Keratinocyte (primary cell): ENCODE measurements at regions not wholly inside any gene's neighbourhood (a gene's known extent, or its start where the extent isn't known, plus 50 kb on each side); places are given as distances from the start of the nearest gene placed in this dataset.

Experiments
- DNase-seq: peaks from one replicate; pipeline ENCODE4 v3.0.0-alpha.2; 2011; ENCODE audit warnings: low read depth, missing footprints, low spot score
- FAIRE-seq: peaks from 2 replicates; lab custom pipeline; 2011; peaks lifted over from hg19 to GRCh38; lab: Jason Lieb, UNC
- H2AFZ ChIP-seq: 2 replicates; pipeline ENCODE4 v1.6.0; 2012; ENCODE audit warnings: low read length, control low read depth, inconsistent platforms; ENCODE audit not compliant: control insufficient read depth
- H3K27ac ChIP-seq: 2 replicates; pipeline ENCODE4 v1.5.1; 2011; ENCODE audit warnings: low read length; ENCODE audit not compliant: control insufficient read depth, insufficient read depth
- H3K27me3 ChIP-seq: 3 replicates; pipeline ENCODE4 v1.6.0; 2011; ENCODE audit warnings: low read length; ENCODE audit not compliant: control insufficient read depth, insufficient read depth; ENCODE audit errors: extremely low read depth
- H3K36me3 ChIP-seq, 2 experiments: 2 replicates in 1 of 2; 3 replicates in 1 of 2; pipeline ENCODE4 v1.5.1; 2011; ENCODE audit warnings: low read length in 2 of 2, mild to moderate bottlenecking in 1 of 2; ENCODE audit not compliant: control insufficient read depth in 2 of 2, insufficient read depth in 2 of 2; ENCODE audit errors: extremely low read depth in 1 of 2
- H3K4me1 ChIP-seq: 3 replicates; pipeline ENCODE4 v1.5.1; 2011; ENCODE audit warnings: low read length; ENCODE audit not compliant: control insufficient read depth, insufficient read depth; ENCODE audit errors: extremely low read depth
- H3K4me2 ChIP-seq: 3 replicates; pipeline ENCODE4 v1.6.0; 2011; ENCODE audit warnings: low read depth, low read length; ENCODE audit not compliant: control insufficient read depth, insufficient read depth; ENCODE audit errors: extremely low read depth
- H3K4me3 ChIP-seq, 3 experiments: fragments of 200-600 bp in 1 of 3; sonication (generic) in 1 of 3; 2 replicates in 2 of 3; 3 replicates in 1 of 3; pipeline ENCODE4 v1.5.1; 2011 to 2016; ENCODE audit warnings: low read length in 3 of 3, mild to moderate bottlenecking in 3 of 3, control low read depth in 2 of 3, inconsistent platforms in 1 of 3, low read depth in 1 of 3, mixed read lengths in 1 of 3, mixed run types in 1 of 3, moderate library complexity in 1 of 3; ENCODE audit not compliant: control insufficient read depth in 2 of 3, insufficient read depth in 2 of 3; ENCODE audit errors: extremely low read depth in 1 of 3
- H3K79me2 ChIP-seq: 2 replicates; pipeline ENCODE4 v1.6.0; 2012; ENCODE audit warnings: low read length; ENCODE audit not compliant: control insufficient read depth, insufficient read depth
- H3K9ac ChIP-seq: 3 replicates; pipeline ENCODE4 v1.6.0; 2011; ENCODE audit warnings: low read length; ENCODE audit not compliant: control insufficient read depth, insufficient read depth; ENCODE audit errors: extremely low read depth
- H3K9me1 ChIP-seq: 3 replicates; pipeline ENCODE4 v1.6.0; 2011; ENCODE audit warnings: low read length; ENCODE audit not compliant: control insufficient read depth, insufficient read depth; ENCODE audit errors: extremely low read depth
- H3K9me3 ChIP-seq: 2 replicates; pipeline ENCODE4 v1.5.1; 2012; ENCODE audit warnings: low read depth, low read length; ENCODE audit not compliant: control insufficient read depth
- H4K20me1 ChIP-seq: 3 replicates; pipeline ENCODE4 v1.6.0; 2011; ENCODE audit warnings: low read length; ENCODE audit not compliant: control insufficient read depth, insufficient read depth; ENCODE audit errors: extremely low read depth
- CTCF ChIP-seq, 3 experiments: IDR thresholded peaks in 1 of 3; conservative IDR thresholded peaks in 1 of 3; optimal IDR thresholded peaks in 1 of 3; 2 replicates in 2 of 3; 3 replicates in 1 of 3; pipeline versions ENCODE3 to v1.5.1; 2011; ENCODE audit warnings: low read length in 3 of 3, mild to moderate bottlenecking in 3 of 3, moderate library complexity in 2 of 3, control low read depth in 1 of 3, inconsistent platforms in 1 of 3; ENCODE audit not compliant: insufficient read depth in 2 of 3; ENCODE audit errors: extremely low read depth in 1 of 3
- EZH2 ChIP-seq: IDR thresholded peaks from one replicate; pipeline ENCODE4 v1.6.1; 2012; ENCODE audit warnings: inconsistent platforms, mild to moderate bottlenecking, low read length, moderate library complexity
- dilution Hi-C: fragments of 300-500 bp; cut with MboI; formaldehyde crosslinking; loops from one replicate; pipeline ENCODE4 v1.7.0; 2020; ENCODE audit warnings: low sequenced_read_pairs; ENCODE audit not compliant: extremely low pct_ligation_motif_present

- FAIRE-seq = no peak
- Histone ChIP-seq H3K9me1 (no peaks in the 10 kb centered on the region), H3K9me3 (peaks cover 2% of the 10 kb centered on the region), H3K4me1 (no peaks in the 10 kb centered on the region), H3K79me2 (no peaks in the 10 kb centered on the region), H3K36me3 (no peaks in the 10 kb centered on the region), H3K4me3 (no peak overlapping the region), H3K4me2 (no peak overlapping the region), H3K27ac (no peak overlapping the region), H3K27me3 (no peaks in the 10 kb centered on the region), H4K20me1 (no peaks in the 10 kb centered on the region), H3K9ac (no peak overlapping the region), H2AFZ (no peak overlapping the region)
- dilution Hi-C loops = no loop called here
- TF ChIP-seq CTCF (optimal IDR thresholded peaks at IDR 0.05 in 1 of 3, IDR thresholded peaks at IDR 0.05 in 1 of 3, conservative IDR thresholded peaks at IDR 0.05 in 1 of 3; ENCODE audit: extremely low read depth in 1 of 3, insufficient read depth in 2 of 3, low read length in 3 of 3) (no peak), EZH2 (no peak)
- DNase-seq = no peak
Measured at GRCh38 chr21:21831036-21831435, 832.8 kb downstream of the NCAM2 start.

GRCh38 chr21:21845901-21846300 lies 847.7 kb downstream of the NCAM2 start:
- no peaks in the 10 kb centered on the region for H3K9me3 ChIP-seq
- no peak overlapping the region for H3K27ac ChIP-seq
- H3K4me3 ChIP-seq = no peak overlapping the region
- no peaks in the 10 kb centered on the region for H4K20me1 ChIP-seq
- H3K4me1 ChIP-seq = no peaks in the 10 kb centered on the region
- dilution Hi-C loops = no loop called here
- H3K9ac ChIP-seq = no peak overlapping the region
- no peak for TF ChIP-seq EZH2
- no peak for TF ChIP-seq CTCF (optimal IDR thresholded peaks at IDR 0.05 in 1 of 3, IDR thresholded peaks at IDR 0.05 in 1 of 3, conservative IDR thresholded peaks at IDR 0.05 in 1 of 3; ENCODE audit: extremely low read depth in 1 of 3, insufficient read depth in 2 of 3, low read length in 3 of 3)
- H3K9me1 ChIP-seq = no peaks in the 10 kb centered on the region
- FAIRE-seq = no peak
- H3K79me2 ChIP-seq = no peaks in the 10 kb centered on the region
- H3K27me3 ChIP-seq = no peaks in the 10 kb centered on the region
- no peaks in the 10 kb centered on the region for H3K36me3 ChIP-seq
- H2AFZ ChIP-seq = no peak overlapping the region
- H3K4me2 ChIP-seq = no peak overlapping the region
- DNase-seq = no peak
